Prostate gland (tissue), 2 donors: ENCODE measurements at regions not wholly inside any gene's neighbourhood (a gene's known extent, or its start where the extent isn't known, plus 50 kb on each side); places are given as distances from the start of the nearest gene placed in this dataset.

Source experiments
- DNase-seq: peaks from one replicate; pipeline ENCODE4 v3.0.0-alpha.2; 2019; ENCODE audit warnings: low spot score
- H3K27ac ChIP-seq, 2 donors: fragments of 200-600 bp; sonication (generic); 2 replicates each; pipeline ENCODE4 v1.5.1; 2017 to 2019
- H3K27me3 ChIP-seq: fragments of 200-600 bp; sonication (generic); replicated peaks from 2 replicates; pipeline ENCODE4 v1.5.1; 2019; ENCODE audit not compliant: insufficient read depth
- H3K36me3 ChIP-seq, 2 donors: fragments of 200-600 bp; sonication (generic); 1 replicate in 1 of 2; 2 replicates in 1 of 2; pipeline versions ENCODE4 v1.5.1 to v1.8.1; 2017 to 2019
- H3K4me1 ChIP-seq: fragments of 200-600 bp; sonication (generic); replicated peaks from 2 replicates; pipeline ENCODE4 v1.5.1; 2019
- H3K4me3 ChIP-seq, 2 donors: fragments of 200-600 bp; sonication (generic); 2 replicates each; pipeline ENCODE4 v1.5.1; 2017 to 2019
- H3K9me3 ChIP-seq: fragments of 200-600 bp; sonication (generic); 2 replicates; pipeline ENCODE4 v1.5.1; 2017
- POLR2A ChIP-seq: fragments of 450-650 bp; IDR thresholded peaks from one replicate; pipeline ENCODE4 v1.6.1; 2016; ENCODE audit warnings: antibody characterized with exemption, mild to moderate bottlenecking
- POLR2AphosphoS5 ChIP-seq: sonication (generic); formaldehyde crosslinking; IDR thresholded peaks from one replicate; pipeline ENCODE4 v1.6.1; 2017; ENCODE audit warnings: antibody characterized with exemption
- WGBS: methylation state at CpG from one replicate; pipeline ENCODE4 v1.1.5; 2018; 5-methylcytosine and 5-hydroxymethylcytosine counted together
- intact Hi-C: fragments of 100-400 bp; cut with DNase I; formaldehyde crosslinking; loops from one replicate; pipeline ENCODE4 v1.14.2; 2022
- TF ChIP-seq, protein P1 (sequence below), 4 experiments: fragments of 200-600 bp in 2 of 4; fragments of 450-650 bp in 2 of 4; sonication (generic) in 2 of 4; IDR thresholded peaks; 1 replicate in 3 of 4; 2 replicates in 1 of 4; pipeline ENCODE4 v1.5.1; 2016 to 2019; ENCODE audit warnings: antibody characterized with exemption in 4 of 4, mild to moderate bottlenecking in 2 of 4, moderate library complexity in 2 of 4

DNA sequence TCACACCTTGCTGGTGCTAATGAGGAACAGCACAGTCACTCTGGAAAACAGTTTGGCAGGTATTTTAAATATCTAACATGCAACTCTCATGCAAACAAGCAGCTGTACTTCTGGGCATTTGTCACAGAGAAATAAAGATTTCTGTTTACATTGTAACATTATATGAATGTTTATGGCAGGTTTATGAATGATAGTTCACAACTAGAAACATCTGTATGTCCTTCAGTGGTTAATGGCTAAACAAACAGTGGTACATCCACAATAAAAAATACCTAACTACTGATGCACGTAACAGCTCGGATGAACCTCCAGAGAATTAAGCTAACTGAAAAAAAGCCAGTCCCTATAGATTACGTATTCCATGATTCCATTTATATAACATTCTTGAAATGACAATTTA is 109.6 kb downstream of the GPR37 start:
- 36% methylated on average over 3 of the region's 3 CpGs for WGBS
- DNase-seq, result no peak
- no peak overlapping the region for H3K4me3 ChIP-seq

GRCh38 chr7:124652237-124652636 is 113.4 kb downstream of the GPR37 start:
- H3K9me3 ChIP-seq, result no peaks in the 10 kb centered on the region
- H3K4me1 ChIP-seq, result no peaks in the 10 kb centered on the region
- 91% methylated on average over 1 of the region's 1 CpG for whole genome bisulfite sequencing
- no peaks in the 10 kb centered on the region for H3K36me3 ChIP-seq
- no peak overlapping the region for H3K27ac ChIP-seq
- no peaks in the 10 kb centered on the region for H3K27me3 ChIP-seq
- DNase-seq, result no peak
- H3K4me3 ChIP-seq, result no peak overlapping the region
- no peak for TF ChIP-seq POLR2AphosphoS5
- TF ChIP-seq, protein P1, sequence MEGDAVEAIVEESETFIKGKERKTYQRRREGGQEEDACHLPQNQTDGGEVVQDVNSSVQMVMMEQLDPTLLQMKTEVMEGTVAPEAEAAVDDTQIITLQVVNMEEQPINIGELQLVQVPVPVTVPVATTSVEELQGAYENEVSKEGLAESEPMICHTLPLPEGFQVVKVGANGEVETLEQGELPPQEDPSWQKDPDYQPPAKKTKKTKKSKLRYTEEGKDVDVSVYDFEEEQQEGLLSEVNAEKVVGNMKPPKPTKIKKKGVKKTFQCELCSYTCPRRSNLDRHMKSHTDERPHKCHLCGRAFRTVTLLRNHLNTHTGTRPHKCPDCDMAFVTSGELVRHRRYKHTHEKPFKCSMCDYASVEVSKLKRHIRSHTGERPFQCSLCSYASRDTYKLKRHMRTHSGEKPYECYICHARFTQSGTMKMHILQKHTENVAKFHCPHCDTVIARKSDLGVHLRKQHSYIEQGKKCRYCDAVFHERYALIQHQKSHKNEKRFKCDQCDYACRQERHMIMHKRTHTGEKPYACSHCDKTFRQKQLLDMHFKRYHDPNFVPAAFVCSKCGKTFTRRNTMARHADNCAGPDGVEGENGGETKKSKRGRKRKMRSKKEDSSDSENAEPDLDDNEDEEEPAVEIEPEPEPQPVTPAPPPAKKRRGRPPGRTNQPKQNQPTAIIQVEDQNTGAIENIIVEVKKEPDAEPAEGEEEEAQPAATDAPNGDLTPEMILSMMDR (IDR thresholded peaks at IDR 0.05), result no peak
- no peak for TF ChIP-seq POLR2A
- intact Hi-C loops, result no loop called here

More for the DNA sequence above, 109.6 kb downstream of the GPR37 start:
- no peaks in the 10 kb centered on the region for H3K4me1 ChIP-seq
- H3K27ac ChIP-seq, result no peak overlapping the region
- H3K27me3 ChIP-seq, result no peaks in the 10 kb centered on the region
- H3K36me3 ChIP-seq, result no peaks in the 10 kb centered on the region
- no peaks in the 10 kb centered on the region for H3K9me3 ChIP-seq
- intact Hi-C loops, result no loop called here
- TF ChIP-seq POLR2A (no peak), POLR2AphosphoS5 (no peak)
- TF ChIP-seq, protein P1 (IDR thresholded peaks at IDR 0.05), result no peak

GRCh38 chr7:124651136-124651535 is 114.5 kb downstream of the GPR37 start:
- H3K36me3 ChIP-seq, result no peaks in the 10 kb centered on the region
- no peak overlapping the region for H3K27ac ChIP-seq
- 85% methylated on average over 4 of the region's 4 CpGs for WGBS
- no peaks in the 10 kb centered on the region for H3K4me1 ChIP-seq
- intact Hi-C loops, result no loop called here
- no peak overlapping the region for H3K4me3 ChIP-seq
- DNase-seq, result no peak
- TF ChIP-seq, protein P1 (IDR thresholded peaks at IDR 0.05), result no peak
- TF ChIP-seq POLR2A (no peak), POLR2AphosphoS5 (no peak)
- no peaks in the 10 kb centered on the region for H3K27me3 ChIP-seq
- H3K9me3 ChIP-seq, result no peaks in the 10 kb centered on the region

- TF ChIP-seq, protein P1 (IDR thresholded peaks at IDR 0.05), result no peak
- no peak for TF ChIP-seq POLR2AphosphoS5
- TF ChIP-seq POLR2A, result no peak
- H3K27me3 ChIP-seq, result no peaks in the 10 kb centered on the region
- intact Hi-C loops, result no loop called here
- H3K27ac ChIP-seq, result no peak overlapping the region
- 80% methylated on average over 4 of the region's 4 CpGs for WGBS
- H3K4me1 ChIP-seq, result no peaks in the 10 kb centered on the region
- DNase-seq, result no peak
- H3K36me3 ChIP-seq, result no peaks in the 10 kb centered on the region
- H3K9me3 ChIP-seq, result no peaks in the 10 kb centered on the region
- H3K4me3 ChIP-seq, result no peak overlapping the region
These were observed 116.1 kb downstream of the GPR37 start for GRCh38 chr7:124649397-124650014.

GRCh38 chr7:124647630-124648306 is 117.8 kb downstream of the GPR37 start:
- Histone ChIP-seq H3K9me3 (no peaks in the 10 kb centered on the region), H3K36me3 (no peaks in the 10 kb centered on the region), H3K4me3 (no peak overlapping the region), H3K27ac (no peak overlapping the region), H3K4me1 (no peaks in the 10 kb centered on the region), H3K27me3 (no peaks in the 10 kb centered on the region)
- intact Hi-C loops, result no loop called here
- DNase-seq, result no peak
- TF ChIP-seq POLR2AphosphoS5 (no peak), POLR2A (no peak)
